Testis (tissue), 2 donors: ENCODE measurements at regions not wholly inside any gene's neighbourhood (a gene's known extent, or its start where the extent isn't known, plus 50 kb on each side); places are given as distances from the start of the nearest gene placed in this dataset.

Experiments
- POLR2A ChIP-seq: fragments of 450-650 bp; IDR thresholded peaks from one replicate; pipeline ENCODE4 v1.6.1; 2017; ENCODE audit warnings: antibody characterized with exemption, mild to moderate bottlenecking, moderate library complexity
- TF ChIP-seq, protein P1 (sequence below), 3 experiments: fragments of 450-650 bp in 2 of 3; fragments of 200-600 bp in 1 of 3; sonication (generic) in 1 of 3; IDR thresholded peaks; one replicate each; pipeline ENCODE4 v1.5.1; 2016 to 2019; ENCODE audit warnings: antibody characterized with exemption in 3 of 3, mild to moderate bottlenecking in 2 of 3, moderate library complexity in 1 of 3

DNA sequence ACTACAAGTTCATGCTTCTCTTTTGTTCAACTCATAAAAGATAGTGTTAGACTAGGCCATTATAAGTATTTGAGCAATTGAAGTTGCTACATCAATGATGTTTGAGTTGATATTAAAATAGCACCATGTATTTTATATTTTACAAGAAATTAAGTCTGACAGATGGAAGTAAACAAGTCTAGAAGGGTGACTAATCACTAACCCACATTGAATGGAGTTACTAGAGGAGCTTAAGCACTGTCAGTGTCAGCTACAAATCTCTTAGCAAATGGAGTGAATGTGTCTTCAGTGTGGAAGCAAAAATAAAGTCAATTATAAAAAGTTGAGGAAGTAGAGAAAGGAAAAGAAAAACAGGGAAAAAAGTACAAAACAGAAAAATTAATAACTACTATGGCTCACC lies 592.5 kb downstream of the PCDH18 start:
- TF ChIP-seq, protein P1, sequence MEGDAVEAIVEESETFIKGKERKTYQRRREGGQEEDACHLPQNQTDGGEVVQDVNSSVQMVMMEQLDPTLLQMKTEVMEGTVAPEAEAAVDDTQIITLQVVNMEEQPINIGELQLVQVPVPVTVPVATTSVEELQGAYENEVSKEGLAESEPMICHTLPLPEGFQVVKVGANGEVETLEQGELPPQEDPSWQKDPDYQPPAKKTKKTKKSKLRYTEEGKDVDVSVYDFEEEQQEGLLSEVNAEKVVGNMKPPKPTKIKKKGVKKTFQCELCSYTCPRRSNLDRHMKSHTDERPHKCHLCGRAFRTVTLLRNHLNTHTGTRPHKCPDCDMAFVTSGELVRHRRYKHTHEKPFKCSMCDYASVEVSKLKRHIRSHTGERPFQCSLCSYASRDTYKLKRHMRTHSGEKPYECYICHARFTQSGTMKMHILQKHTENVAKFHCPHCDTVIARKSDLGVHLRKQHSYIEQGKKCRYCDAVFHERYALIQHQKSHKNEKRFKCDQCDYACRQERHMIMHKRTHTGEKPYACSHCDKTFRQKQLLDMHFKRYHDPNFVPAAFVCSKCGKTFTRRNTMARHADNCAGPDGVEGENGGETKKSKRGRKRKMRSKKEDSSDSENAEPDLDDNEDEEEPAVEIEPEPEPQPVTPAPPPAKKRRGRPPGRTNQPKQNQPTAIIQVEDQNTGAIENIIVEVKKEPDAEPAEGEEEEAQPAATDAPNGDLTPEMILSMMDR (IDR thresholded peaks at IDR 0.05), result no peak
- TF ChIP-seq POLR2A, result no peak
